NB4 (cell line): ENCODE measurements at regions not wholly inside any gene's neighbourhood (a gene's known extent, or its start where the extent isn't known, plus 50 kb on each side); places are given as distances from the start of the nearest gene placed in this dataset.
"Not testable (repeated sequence)": the region's sequence is repeated elsewhere in the genome, so short reads cannot be mapped to it uniquely, and the experiment has no call there.

Experiments used
- DNase-seq: peaks from one replicate; pipeline ENCODE4 v3.0.0; 2010; ENCODE audit warnings: low read depth
- H3K4me3 ChIP-seq: one replicate; pipeline ENCODE4 v1.5.1; 2011; ENCODE audit warnings: mild to moderate bottlenecking, low read depth, low read length, moderate library complexity
- MYC ChIP-seq: IDR thresholded peaks from 2 replicates; pipeline ENCODE4 v1.6.1; 2011; ENCODE audit warnings: low read depth, low read length
- POLR2A ChIP-seq: IDR thresholded peaks from 2 replicates; pipeline ENCODE4 v1.6.1; 2011; ENCODE audit warnings: mild to moderate bottlenecking; ENCODE audit not compliant: insufficient read length; ENCODE audit errors: extremely low read depth
- TF ChIP-seq, protein P1 (sequence below): IDR thresholded peaks from one replicate; pipeline ENCODE4 v1.5.1; 2012; ENCODE audit warnings: low read depth, low read length
- TF ChIP-seq, protein P2 (sequence below): IDR thresholded peaks from 2 replicates; pipeline ENCODE4 v1.6.1; 2011; ENCODE audit warnings: low read depth, low read length

DNA sequence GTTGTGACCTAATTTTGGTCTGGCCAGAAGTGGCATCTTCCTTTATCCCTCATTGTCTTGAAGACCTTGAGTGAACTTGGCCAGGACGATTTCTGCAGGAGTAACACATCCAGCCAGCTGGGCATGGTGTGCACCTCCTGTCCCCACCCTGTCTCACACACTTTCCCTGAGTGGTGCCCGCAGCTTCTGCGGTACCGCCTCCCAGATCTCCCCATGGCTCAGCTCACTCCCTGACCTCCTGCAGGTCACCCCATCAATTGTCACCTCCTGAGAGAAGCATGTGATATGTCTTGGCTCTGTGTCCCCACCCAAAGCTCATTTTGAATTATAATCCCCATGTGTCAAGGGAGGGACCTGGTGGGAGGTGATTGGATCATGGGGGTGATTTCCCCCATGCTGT is 50.2 kb upstream of the TP53I11 start:
- H3K4me3 ChIP-seq, result no peak overlapping the region
- no peak for TF ChIP-seq POLR2A
- TF ChIP-seq, protein P1, sequence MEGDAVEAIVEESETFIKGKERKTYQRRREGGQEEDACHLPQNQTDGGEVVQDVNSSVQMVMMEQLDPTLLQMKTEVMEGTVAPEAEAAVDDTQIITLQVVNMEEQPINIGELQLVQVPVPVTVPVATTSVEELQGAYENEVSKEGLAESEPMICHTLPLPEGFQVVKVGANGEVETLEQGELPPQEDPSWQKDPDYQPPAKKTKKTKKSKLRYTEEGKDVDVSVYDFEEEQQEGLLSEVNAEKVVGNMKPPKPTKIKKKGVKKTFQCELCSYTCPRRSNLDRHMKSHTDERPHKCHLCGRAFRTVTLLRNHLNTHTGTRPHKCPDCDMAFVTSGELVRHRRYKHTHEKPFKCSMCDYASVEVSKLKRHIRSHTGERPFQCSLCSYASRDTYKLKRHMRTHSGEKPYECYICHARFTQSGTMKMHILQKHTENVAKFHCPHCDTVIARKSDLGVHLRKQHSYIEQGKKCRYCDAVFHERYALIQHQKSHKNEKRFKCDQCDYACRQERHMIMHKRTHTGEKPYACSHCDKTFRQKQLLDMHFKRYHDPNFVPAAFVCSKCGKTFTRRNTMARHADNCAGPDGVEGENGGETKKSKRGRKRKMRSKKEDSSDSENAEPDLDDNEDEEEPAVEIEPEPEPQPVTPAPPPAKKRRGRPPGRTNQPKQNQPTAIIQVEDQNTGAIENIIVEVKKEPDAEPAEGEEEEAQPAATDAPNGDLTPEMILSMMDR, result no peak
- TF ChIP-seq MYC, result no peak
- TF ChIP-seq, protein P2, sequence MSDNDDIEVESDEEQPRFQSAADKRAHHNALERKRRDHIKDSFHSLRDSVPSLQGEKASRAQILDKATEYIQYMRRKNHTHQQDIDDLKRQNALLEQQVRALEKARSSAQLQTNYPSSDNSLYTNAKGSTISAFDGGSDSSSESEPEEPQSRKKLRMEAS, result no peak
- DNase-seq, result no peak

DNA sequence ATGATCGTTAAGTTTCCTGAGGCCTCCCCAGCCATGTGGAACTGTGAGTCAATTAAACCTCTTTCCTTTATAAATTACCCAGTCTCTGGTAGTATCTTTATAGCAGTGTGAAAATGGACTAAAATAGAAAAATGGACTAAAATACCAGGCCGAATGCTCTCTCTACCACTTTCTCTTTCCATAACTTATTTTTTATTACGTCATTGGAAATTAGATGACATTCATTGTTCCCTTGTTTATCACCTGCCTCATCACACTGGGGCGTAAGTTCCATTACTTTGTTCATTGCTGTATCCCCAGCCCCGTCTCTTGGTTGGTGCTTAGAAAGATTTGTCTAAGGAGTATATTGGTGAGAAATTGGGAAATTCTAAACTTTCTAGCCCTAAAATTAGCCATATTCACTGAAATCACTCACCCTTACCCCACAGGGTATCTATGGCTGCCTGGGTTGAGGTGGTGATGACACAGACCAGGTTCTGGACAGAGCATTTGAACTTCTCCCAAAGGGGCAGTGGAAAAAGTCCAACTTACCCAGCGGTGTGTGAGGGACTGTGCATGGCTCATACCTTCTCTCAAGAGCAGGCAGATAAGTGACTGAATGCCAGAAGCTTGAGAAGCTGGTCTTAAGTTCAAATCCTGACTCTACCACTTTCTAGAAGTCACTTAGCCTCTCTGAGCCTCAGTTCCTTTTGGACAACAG is 50.9 kb upstream of the TP53I11 start:
- no peak for TF ChIP-seq MYC
- TF ChIP-seq, protein P2, result no peak
- TF ChIP-seq POLR2A, result no peak
- TF ChIP-seq, protein P1, result no peak
- no peak overlapping the region for H3K4me3 ChIP-seq

DNA sequence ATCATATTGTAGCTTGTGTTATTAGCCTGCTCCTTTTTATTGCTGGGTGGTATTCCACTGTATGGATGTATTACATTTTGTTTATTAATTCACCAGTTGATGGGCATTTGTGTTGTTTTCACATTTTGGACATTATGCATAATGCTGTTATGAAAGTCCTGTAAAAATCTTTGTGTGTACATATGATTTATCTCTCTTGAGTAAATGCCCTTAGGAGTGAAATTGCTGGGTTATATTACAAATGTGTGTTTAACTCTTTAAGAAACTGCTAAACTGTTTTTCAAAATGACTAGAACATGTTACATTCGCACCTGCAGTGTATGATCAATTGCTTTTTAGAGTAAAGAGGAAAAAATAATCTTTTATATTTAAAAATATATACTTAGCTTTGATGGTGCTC is 54.4 kb upstream of the TP53I11 start:
- no peak for DNase-seq

More for the DNA sequence above, 50.9 kb upstream of the TP53I11 start:
- no peak for DNase-seq

DNA sequence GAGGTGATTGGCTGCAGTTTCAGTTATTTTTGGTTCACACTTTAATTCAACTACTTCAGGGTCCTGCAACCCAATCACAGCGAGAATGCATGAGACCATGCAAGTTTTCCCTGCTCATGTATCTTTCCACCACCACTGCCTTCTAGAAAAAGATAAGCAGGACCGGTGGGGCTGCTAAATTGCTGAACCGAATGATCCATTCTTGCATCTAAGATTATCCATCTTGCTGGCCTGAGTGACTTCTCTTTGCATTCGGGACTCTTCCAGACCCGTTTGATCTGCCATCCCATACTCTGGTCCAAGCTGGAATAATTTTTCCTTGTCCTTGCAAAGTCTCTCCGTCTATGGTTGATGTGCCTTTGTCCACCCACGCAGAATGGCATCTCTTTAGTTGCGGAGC is 56.3 kb upstream of the TP53I11 start:
- H3K4me3 ChIP-seq, result no peak overlapping the region
- no peak for DNase-seq
- TF ChIP-seq POLR2A (no peak), MYC (no peak)
- TF ChIP-seq, protein P2, result no peak
- TF ChIP-seq, protein P1, result no peak

More for the DNA sequence above, 54.4 kb upstream of the TP53I11 start:
- no peak for TF ChIP-seq MYC
- no peak overlapping the region for H3K4me3 ChIP-seq

DNA sequence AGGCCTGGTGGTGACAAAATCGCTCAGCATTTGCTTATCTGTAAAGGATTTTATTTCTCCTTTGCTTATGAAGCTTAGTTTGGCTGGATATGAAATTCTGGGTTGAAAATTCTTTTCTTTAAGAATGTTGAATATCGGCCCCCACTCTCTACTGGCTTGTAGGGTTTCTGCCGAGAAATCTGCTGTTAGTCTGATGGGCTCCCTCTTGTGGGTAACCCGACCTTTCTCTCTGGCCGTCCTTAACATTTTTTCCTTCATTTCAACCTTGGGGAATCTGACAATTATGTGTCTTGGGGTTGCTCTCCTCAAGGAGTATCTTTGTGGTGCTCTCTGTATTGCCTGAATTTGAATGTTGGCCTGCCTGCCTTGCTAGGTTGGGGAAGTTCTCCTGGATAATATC is 65.3 kb upstream of the TP53I11 start:
- not testable (repeated sequence) for DNase-seq, H3K4me3 ChIP-seq

DNA sequence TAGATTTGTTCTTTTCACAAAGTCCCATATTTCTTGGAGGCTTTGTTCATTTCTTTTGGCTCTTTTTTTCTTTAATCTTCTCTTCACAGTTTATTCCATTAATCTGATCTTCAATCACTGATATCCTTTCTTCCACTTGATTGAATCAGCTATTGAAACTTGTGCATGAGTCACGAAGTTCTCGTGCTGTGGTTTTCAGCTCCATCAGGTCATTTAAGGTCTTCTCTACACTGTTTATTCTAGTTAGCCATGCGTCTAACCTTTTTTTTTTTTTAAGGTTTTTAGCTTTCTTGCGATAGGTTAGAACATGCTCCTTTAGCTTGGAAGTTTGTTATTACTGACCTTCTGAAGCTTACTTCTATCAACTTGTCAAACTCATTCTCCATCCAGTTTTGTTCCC is 65.8 kb upstream of the TP53I11 start:
- DNase-seq, H3K4me3 ChIP-seq: not testable (repeated sequence)

DNA sequence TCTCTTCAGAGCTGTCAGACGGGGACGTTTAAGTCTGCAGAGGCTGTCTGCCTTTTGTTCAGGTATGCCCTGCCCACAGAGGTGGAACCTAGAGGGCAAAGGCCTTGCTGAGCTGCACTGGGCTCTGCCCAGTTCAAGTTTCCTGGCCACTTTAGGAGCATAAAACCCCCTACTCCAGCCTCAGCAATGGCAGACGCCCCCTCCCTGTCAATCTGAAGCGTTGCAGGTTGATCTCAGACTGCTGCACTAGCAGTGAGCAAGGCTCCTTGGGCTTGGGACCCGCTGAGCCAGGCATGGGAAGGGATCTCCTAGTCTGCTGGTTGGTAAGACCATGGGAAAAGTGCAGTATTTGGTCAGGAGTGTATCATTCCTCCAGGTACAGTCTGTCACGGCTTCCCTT is 66.6 kb upstream of the TP53I11 start:
- DNase-seq, result peak; percentile 27

More for the DNA sequence above, 66.6 kb upstream of the TP53I11 start:
- no peak overlapping the region for H3K4me3 ChIP-seq
- TF ChIP-seq, protein P1, result peak; percentile 46
- TF ChIP-seq, protein P2, result no peak
